Astrocyte of the cerebellum (primary cell): ENCODE measurements at regions not wholly inside any gene's neighbourhood (a gene's known extent, or its start where the extent isn't known, plus 50 kb on each side); places are given as distances from the start of the nearest gene placed in this dataset.
A peak's percentile ranks its signal among the peaks of the same experiment; 100 is the strongest.

ENCODE experiments used
- DNase-seq: peaks from one replicate; pipeline ENCODE4 v3.0.0-alpha.2; 2011; ENCODE audit warnings: low read depth
- H3K4me3 ChIP-seq: 2 replicates; pipeline ENCODE4 v1.5.1; 2011; ENCODE audit warnings: mild to moderate bottlenecking, low read depth, low read length, moderate library complexity
- in situ Hi-C: cut with HindIII; loops from 2 replicates; pipeline ENCODE4 v1.10.0; 2017; ENCODE audit warnings: low sequenced_read_pairs
- TF ChIP-seq, protein P1 (sequence below): IDR thresholded peaks from 2 replicates; pipeline ENCODE4 v1.5.1; 2012; ENCODE audit warnings: low read length, low read depth, moderate library complexity, mild to moderate bottlenecking; ENCODE audit errors: missing control alignments

DNA sequence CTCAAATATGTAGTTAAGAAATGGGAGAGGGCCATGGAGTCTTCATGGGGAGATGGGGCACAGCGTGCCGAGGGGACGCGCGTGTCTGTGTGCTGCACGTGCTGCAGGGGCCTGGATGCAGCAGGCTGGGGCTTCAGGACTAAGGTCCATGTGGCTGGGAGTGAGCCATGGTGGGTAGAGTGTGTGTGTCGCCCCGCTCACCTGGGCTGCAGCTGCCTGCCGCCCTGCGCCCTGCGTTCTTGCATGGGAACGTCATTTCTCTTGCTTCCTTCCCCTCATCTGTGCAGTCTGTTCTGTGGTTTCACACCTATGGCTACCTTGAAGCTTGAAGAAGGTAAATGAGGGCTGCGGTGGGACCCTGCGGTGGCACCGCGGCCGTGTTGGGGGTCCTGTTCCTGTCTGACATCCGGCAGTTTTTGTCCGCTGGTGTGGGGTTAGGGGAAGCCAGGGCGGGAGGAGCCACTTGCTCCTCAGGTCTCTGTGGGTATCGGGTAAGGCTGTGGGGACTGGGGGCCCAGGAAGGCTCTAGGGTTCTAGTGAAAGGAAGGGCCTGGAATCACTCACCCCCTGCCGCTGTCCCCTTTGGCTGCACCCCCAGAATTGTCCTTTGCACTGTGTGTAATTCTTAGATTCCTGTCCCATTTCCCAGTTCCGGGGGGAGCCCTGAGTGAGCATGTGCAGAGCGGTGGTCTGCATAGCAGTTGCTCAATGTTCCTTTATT, 54.1 kb upstream of the HS6ST1 start:
- in situ Hi-C loops, result no loop called here
- no peak for DNase-seq
- TF ChIP-seq, protein P1, sequence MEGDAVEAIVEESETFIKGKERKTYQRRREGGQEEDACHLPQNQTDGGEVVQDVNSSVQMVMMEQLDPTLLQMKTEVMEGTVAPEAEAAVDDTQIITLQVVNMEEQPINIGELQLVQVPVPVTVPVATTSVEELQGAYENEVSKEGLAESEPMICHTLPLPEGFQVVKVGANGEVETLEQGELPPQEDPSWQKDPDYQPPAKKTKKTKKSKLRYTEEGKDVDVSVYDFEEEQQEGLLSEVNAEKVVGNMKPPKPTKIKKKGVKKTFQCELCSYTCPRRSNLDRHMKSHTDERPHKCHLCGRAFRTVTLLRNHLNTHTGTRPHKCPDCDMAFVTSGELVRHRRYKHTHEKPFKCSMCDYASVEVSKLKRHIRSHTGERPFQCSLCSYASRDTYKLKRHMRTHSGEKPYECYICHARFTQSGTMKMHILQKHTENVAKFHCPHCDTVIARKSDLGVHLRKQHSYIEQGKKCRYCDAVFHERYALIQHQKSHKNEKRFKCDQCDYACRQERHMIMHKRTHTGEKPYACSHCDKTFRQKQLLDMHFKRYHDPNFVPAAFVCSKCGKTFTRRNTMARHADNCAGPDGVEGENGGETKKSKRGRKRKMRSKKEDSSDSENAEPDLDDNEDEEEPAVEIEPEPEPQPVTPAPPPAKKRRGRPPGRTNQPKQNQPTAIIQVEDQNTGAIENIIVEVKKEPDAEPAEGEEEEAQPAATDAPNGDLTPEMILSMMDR, result no peak
- H3K4me3 ChIP-seq, result no peak overlapping the region

DNA sequence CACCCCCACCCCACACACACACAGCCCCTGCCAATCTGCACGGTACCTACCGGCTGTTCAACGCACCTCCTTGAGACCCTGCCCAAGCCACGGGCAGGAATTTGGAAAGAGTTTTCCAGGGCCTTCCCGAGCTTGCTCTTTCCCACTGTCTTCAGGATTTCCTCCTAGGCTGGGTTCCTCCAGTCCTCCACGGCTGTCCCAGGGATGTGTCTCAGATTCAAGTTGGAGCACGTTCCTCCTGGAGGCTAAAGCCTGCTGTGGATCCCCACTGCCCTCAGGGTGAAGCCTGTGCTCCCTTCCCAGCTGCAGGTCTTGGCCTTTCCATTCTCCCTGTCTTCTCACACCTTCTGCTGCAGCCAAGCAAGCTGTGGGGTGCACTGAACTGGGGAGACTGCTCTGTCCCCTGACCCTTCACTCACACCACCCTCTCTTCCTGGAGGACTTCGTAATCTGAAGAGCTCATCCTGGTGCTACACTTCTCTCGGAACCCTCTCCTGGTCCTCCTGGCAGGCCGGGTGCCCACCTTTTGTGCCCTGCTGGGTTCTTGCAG, 54.9 kb upstream of the HS6ST1 start:
- no peak for DNase-seq
- in situ Hi-C loops, result no loop called here
- TF ChIP-seq, protein P1, result no peak
- no peak overlapping the region for H3K4me3 ChIP-seq

DNA sequence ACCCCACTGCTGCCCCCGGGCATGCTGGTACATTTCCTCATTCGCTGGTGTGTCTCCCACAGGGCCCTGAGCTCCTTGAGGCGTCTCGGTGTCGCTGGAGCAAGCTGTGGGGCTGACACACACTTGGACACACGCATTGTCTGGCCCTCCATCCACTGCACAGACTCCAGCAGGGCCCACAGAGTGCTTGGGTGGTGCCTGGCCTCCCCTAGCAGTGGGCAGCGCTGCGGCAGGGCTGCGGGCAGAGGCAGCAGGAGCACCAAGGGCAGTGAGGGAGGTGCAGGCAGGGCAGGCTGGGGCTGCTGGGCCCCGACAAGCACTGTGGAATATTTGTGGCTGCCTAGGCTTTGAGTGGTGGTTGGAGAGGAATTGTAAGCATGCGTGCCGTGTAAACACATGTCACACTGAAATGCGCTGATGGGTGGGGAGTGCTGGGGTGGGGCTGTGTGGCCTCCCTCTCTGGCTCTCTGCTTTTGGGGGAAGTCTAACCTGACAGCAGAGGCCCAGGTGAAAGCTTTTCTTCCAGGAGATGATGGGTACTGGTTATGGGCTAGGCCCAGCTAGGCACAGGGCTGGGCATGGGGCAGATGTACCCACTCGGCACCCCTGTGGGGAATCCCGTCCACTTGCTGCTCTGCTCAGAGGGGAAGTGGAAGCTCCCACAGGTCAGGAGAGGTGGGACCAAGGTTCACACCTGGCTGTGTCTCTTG, 55.5 kb upstream of the HS6ST1 start:
- in situ Hi-C loops, result no loop called here
- no peak overlapping the region for H3K4me3 ChIP-seq
- DNase-seq, result peak; percentile 80
- TF ChIP-seq, protein P1, result no peak

DNA sequence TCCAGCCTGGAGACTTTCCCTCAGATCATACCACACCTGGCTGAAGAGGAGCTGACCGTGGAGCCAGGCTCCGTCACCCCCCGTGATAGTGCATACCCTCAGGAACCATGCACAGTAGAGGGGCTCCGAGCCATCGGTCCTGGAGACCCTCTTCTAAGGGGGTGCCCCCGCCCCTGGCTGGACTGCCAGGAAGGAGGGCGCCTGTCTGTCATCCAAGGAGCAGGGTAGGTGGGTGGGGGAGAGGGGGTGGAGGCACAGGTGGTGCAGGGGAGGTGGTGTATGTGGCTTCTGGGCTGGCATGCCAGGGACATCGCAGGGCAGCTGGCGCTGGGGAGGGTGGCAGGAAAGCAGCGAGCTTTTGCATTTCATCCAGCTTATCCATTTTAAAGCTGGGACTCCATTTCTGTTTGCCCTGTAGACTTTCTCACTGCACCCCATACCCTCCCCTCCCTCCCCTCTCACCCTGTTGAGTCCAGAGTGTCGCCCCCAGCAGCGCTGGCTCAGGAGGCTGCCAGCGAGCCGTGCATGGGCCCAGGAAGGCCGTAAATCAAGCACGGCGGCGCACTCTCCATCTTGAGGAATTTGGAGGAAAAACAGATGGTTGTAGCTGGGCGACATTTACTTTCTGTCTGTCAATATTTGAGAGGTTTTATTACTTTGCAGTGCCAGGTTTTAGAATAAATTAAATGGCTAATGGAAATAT, 56.2 kb upstream of the HS6ST1 start:
- TF ChIP-seq, protein P1, result no peak
- in situ Hi-C loops, result loop anchor here (5.0 kb wide), 1 partner anchor 53 kb away; no protein-coding TSS in a partner anchor
- DNase-seq, result no peak
- H3K4me3 ChIP-seq, result no peak overlapping the region

DNA sequence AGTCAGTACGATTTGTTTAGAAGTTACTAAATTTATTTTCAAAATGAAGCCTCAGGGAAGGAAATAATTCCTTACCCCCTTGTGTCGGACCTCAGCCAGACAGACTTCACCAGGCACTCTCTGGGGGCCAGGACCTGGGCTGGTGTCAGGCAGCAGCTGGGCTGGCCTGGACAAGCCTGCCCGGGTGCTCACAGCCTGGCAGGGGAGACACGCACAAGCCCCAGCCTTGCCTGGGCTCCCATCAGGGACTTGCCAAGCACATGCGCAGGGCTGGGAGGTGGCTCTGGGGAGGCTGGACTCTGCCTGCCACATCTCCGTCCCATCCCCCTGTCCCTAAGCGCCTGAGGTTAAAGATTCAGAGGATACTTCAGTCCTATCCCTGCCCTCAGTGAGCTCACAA, 56.8 kb upstream of the HS6ST1 start:
- TF ChIP-seq, protein P1, result no peak
- H3K4me3 ChIP-seq, result no peak overlapping the region
- DNase-seq, result no peak
- in situ Hi-C loops, result loop anchor here (5.0 kb wide), 1 partner anchor 53 kb away; no protein-coding TSS in a partner anchor
